HEK293 (cell line): ENCODE measurements at regions not wholly inside any gene's neighbourhood (a gene's known extent, or its start where the extent isn't known, plus 50 kb on each side); places are given as distances from the start of the nearest gene placed in this dataset.

Source experiments
- CTCF ChIA-PET: fragments of 350-600 bp; formaldehyde crosslinking; extraction: SDS; loops from one replicate; lab custom pipeline; 2021; ENCODE audit warnings: antibody characterized with exemption; lab: Yijun Ruan, JAX
- POLR2A ChIA-PET: fragments of 300-600 bp; formaldehyde crosslinking; extraction: SDS; loops from one replicate; lab custom pipeline; 2020; ENCODE audit warnings: antibody characterized with exemption, inconsistent platforms; lab: Yijun Ruan, JAX
- H3K27ac ChIP-seq: fragments of 200-500 bp; sonication (Bioruptor generic); 2 replicates; pipeline ENCODE4 v1.5.1; 2014; ENCODE audit warnings: low read depth, low read length, control low read depth, inconsistent platforms; ENCODE audit errors: extremely low read depth
- H3K36me3 ChIP-seq, 2 experiments: fragments of 200-500 bp in 1 of 2; sonication (Bioruptor generic) in 1 of 2; 1 replicate in 1 of 2; 2 replicates in 1 of 2; pipeline ENCODE4 v1.5.1; 2014 to 2017; ENCODE audit warnings: inconsistent platforms in 2 of 2, low read length in 2 of 2; ENCODE audit not compliant: control insufficient read depth in 2 of 2, insufficient read depth in 1 of 2
- H3K4me1 ChIP-seq: fragments of 200-500 bp; sonication (Bioruptor generic); 2 replicates; pipeline ENCODE4 v1.5.1; 2014; ENCODE audit warnings: mild to moderate bottlenecking, low read length, inconsistent platforms; ENCODE audit not compliant: control insufficient read depth, insufficient read depth
- H3K4me3 ChIP-seq: 2 replicates; pipeline ENCODE4 v1.5.1; 2011; ENCODE audit warnings: low read depth, mild to moderate bottlenecking, control low read depth, low read length, moderate library complexity
- H3K9me3 ChIP-seq: fragments of 200-500 bp; sonication (Bioruptor generic); 2 replicates; pipeline ENCODE4 v1.5.1; 2014; ENCODE audit warnings: low read depth, low read length, inconsistent platforms; ENCODE audit not compliant: control insufficient read depth, insufficient read depth
- WT1 ChIP-seq: fragments of 450-650 bp; formaldehyde crosslinking; IDR thresholded peaks from 2 replicates; pipeline ENCODE4 v1.5.1; 2016; ENCODE audit warnings: missing biosample characterization, missing genetic modification characterization
- ZBTB10 ChIP-seq: fragments of 450-650 bp; formaldehyde crosslinking; IDR thresholded peaks from 2 replicates; pipeline ENCODE4 v1.5.1; 2016; ENCODE audit warnings: missing biosample characterization, missing genetic modification characterization
- ZNF140 ChIP-seq: fragments of 450-650 bp; formaldehyde crosslinking; IDR thresholded peaks from 2 replicates; pipeline ENCODE4 v1.5.1; 2016; ENCODE audit warnings: missing biosample characterization, missing genetic modification characterization
- ZNF518A ChIP-seq: fragments of 450-650 bp; formaldehyde crosslinking; conservative IDR thresholded peaks from 2 replicates; pipeline ENCODE4 v1.5.1; 2016; ENCODE audit warnings: low read depth, missing biosample characterization, missing genetic modification characterization
- ZNF621 ChIP-seq: fragments of 450-650 bp; formaldehyde crosslinking; IDR thresholded peaks from 2 replicates; pipeline ENCODE4 v1.5.1; 2017; ENCODE audit warnings: missing biosample characterization, missing genetic modification characterization
- ZNF791 ChIP-seq: fragments of 450-650 bp; formaldehyde crosslinking; IDR thresholded peaks from 2 replicates; pipeline ENCODE4 v1.5.1; 2016; ENCODE audit warnings: missing biosample characterization, missing genetic modification characterization
- ZNF837 ChIP-seq: fragments of 450-650 bp; formaldehyde crosslinking; IDR thresholded peaks from 2 replicates; pipeline ENCODE4 v1.5.1; 2016; ENCODE audit warnings: missing biosample characterization, missing genetic modification characterization
- TF ChIP-seq, protein P1 (sequence below): fragments of 450-650 bp; IDR thresholded peaks from 2 replicates; pipeline ENCODE4 v1.5.1; 2018; ENCODE audit warnings: missing biosample characterization, missing genetic modification characterization
- TF ChIP-seq, protein P2 (sequence below): fragments of 450-650 bp; IDR thresholded peaks from 2 replicates; pipeline ENCODE4 v1.5.1; 2018; ENCODE audit warnings: missing biosample characterization, mild to moderate bottlenecking, missing genetic modification characterization

DNA sequence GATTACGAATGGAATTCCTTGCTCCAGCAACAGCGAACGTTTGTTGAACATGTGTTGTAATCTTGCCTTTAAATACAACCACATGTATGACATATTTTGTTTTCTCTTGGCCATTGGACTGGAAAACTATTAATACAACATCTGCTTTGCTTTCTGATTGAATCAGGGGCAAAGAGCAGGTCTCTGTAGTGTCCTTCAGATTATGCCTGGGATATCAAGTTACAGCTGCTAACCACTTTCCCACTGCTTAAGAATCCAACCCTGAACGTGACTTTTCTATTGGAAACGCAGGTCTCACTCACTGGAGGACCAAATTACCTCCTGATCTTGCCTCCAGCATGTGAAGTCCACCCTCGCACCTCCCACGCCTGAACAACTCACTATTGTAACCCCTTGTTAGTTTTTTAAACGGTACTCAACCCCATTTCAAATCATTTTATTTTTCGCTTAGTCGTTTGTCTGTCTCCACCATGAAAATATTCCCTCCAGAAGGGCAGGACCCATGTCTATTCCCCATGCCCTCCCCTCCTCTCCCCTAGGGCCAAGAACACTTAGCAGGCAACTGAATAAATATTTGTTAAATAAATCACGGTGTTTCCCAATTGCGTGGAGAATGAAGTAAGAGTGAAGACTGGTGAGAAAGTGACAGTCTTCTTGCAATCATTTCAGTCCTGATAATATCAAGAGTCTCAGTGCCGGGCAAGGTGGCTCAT is 57.4 kb upstream of the MRTFB start (continued):
- peak; percentile 45; the same call in 1 of the 2 replicates for TF ChIP-seq ZNF518A
- TF ChIP-seq, protein P1, sequence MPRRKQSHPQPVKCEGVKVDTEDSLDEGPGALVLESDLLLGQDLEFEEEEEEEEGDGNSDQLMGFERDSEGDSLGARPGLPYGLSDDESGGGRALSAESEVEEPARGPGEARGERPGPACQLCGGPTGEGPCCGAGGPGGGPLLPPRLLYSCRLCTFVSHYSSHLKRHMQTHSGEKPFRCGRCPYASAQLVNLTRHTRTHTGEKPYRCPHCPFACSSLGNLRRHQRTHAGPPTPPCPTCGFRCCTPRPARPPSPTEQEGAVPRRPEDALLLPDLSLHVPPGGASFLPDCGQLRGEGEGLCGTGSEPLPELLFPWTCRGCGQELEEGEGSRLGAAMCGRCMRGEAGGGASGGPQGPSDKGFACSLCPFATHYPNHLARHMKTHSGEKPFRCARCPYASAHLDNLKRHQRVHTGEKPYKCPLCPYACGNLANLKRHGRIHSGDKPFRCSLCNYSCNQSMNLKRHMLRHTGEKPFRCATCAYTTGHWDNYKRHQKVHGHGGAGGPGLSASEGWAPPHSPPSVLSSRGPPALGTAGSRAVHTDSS (tag by site-specific recombination): peak; percentile 27; the same call in 1 of the 2 replicates

DNA sequence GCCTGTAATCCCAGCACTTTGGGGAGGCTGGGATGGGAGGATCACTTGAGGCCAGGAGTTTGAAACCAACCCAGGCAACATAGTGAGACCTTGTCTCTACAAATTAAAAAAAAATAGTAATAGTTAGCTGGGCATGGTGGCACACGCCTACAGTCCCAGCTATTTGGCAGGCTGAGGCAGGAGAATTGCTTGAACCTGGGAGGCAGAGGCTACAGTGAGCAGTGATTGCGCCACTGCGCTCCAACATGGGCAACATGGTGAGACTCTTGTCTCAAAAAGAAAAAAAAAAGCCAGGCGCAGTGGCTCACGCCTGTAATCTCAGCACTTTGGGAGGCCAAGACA is 56.9 kb upstream of the MRTFB start:
- POLR2A ChIA-PET: no interaction called here
- Histone ChIP-seq H3K9me3 (no peaks in the 10 kb centered on the region), H3K4me1 (peaks cover 13% of the 10 kb centered on the region), H3K4me3 (no peak overlapping the region), H3K27ac (peak overlapping the region; percentile 67), H3K36me3 (no peaks in the 10 kb centered on the region)
- TF ChIP-seq ZNF621: no peak
- TF ChIP-seq ZNF837: no peak
- 0 out of 2 replicates have a peak, but pooled peaks have one; percentile 13 for TF ChIP-seq WT1 (tag by site-specific recombination)
- CTCF ChIA-PET: interaction anchor here (1.0 kb wide), 1 partner anchor 79 kb away, joined by 6 read pairs; no protein-coding TSS in a partner anchor

GRCh38 chr16:14015033-14015432 is 56.1 kb upstream of the MRTFB start:
- CTCF ChIA-PET: interaction anchor here (1.0 to 1.3 kb wide), 2 partner anchors 79 to 274 kb away, joined by 4 to 6 read pairs; no protein-coding TSS in a partner anchor
- POLR2A ChIA-PET: no interaction called here

More at GRCh38 chr16:14015033-14015432, 56.1 kb upstream of the MRTFB start:
- Histone ChIP-seq H3K9me3 (no peaks in the 10 kb centered on the region), H3K36me3 (no peaks in the 10 kb centered on the region), H3K27ac (no peak overlapping the region), H3K4me3 (no peak overlapping the region), H3K4me1 (peaks cover 11% of the 10 kb centered on the region)
- TF ChIP-seq ZNF140 (no peak), ZNF791 (no peak), ZBTB10 (no peak)
- TF ChIP-seq, protein P2, sequence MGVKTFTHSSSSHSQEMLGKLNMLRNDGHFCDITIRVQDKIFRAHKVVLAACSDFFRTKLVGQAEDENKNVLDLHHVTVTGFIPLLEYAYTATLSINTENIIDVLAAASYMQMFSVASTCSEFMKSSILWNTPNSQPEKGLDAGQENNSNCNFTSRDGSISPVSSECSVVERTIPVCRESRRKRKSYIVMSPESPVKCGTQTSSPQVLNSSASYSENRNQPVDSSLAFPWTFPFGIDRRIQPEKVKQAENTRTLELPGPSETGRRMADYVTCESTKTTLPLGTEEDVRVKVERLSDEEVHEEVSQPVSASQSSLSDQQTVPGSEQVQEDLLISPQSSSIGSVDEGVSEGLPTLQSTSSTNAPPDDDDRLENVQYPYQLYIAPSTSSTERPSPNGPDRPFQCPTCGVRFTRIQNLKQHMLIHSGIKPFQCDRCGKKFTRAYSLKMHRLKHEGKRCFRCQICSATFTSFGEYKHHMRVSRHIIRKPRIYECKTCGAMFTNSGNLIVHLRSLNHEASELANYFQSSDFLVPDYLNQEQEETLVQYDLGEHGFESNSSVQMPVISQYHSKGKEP (tag by site-specific recombination): peak; percentile 74
